ENCODE measurements at regions not wholly inside any gene's neighbourhood (a gene's known extent, or its start where the extent isn't known, plus 50 kb on each side); places are given as distances from the start of the nearest gene placed in this dataset.

GRCh38 chr1:62995173-62995572, 211.2 kb downstream of the ATG4C start:
- Mint-ChIP-seq H3K27me3 (peaks cover 87% of the 10 kb centered on the region), H3K4me1 (ENCODE audit: unreplicated experiment) (peaks cover 6% of the 10 kb centered on the region), H3K9me3 (no peaks in the 10 kb centered on the region), H3K27ac (no peak overlapping the region), H3K4me3 (no peak overlapping the region), H3K36me3 (no peaks in the 10 kb centered on the region)
- TF ChIP-seq CTCF (conservative IDR thresholded peaks at IDR 0.05) = no peak
- no peak for DNase-seq (ENCODE audit: extremely low spot score, unreplicated experiment)

- H3K4me1 Mint-ChIP-seq (ENCODE audit: unreplicated experiment) = peaks cover 12% of the 10 kb centered on the region
- H3K9me3 Mint-ChIP-seq = no peaks in the 10 kb centered on the region
- no peak for DNase-seq (ENCODE audit: extremely low spot score, unreplicated experiment)
- no peak overlapping the region for H3K4me3 Mint-ChIP-seq
- H3K27ac Mint-ChIP-seq = no peak overlapping the region
- peaks cover 90% of the 10 kb centered on the region for H3K27me3 Mint-ChIP-seq
- no peaks in the 10 kb centered on the region for H3K36me3 Mint-ChIP-seq
- TF ChIP-seq CTCF (conservative IDR thresholded peaks at IDR 0.05) = no peak
Observed at GRCh38 chr1:62997884-62998283, 214.0 kb downstream of the ATG4C start.

GRCh38 chr1:62998845-62999649, 215.1 kb downstream of the ATG4C start:
- H3K27me3 Mint-ChIP-seq = peaks cover 91% of the 10 kb centered on the region
- H3K27ac Mint-ChIP-seq = no peak overlapping the region
- no peak for TF ChIP-seq CTCF (conservative IDR thresholded peaks at IDR 0.05)
- no peak overlapping the region for H3K4me3 Mint-ChIP-seq
- no peaks in the 10 kb centered on the region for H3K9me3 Mint-ChIP-seq
- H3K4me1 Mint-ChIP-seq (ENCODE audit: unreplicated experiment) = peaks cover 12% of the 10 kb centered on the region
- DNase-seq (ENCODE audit: extremely low spot score, unreplicated experiment) = no peak
- H3K36me3 Mint-ChIP-seq = no peaks in the 10 kb centered on the region

- no peak overlapping the region for H3K4me3 Mint-ChIP-seq
- peaks cover 12% of the 10 kb centered on the region for H3K4me1 Mint-ChIP-seq (ENCODE audit: unreplicated experiment)
- H3K36me3 Mint-ChIP-seq = no peaks in the 10 kb centered on the region
- no peak overlapping the region for H3K27ac Mint-ChIP-seq
- H3K9me3 Mint-ChIP-seq = no peaks in the 10 kb centered on the region
- no peak for TF ChIP-seq CTCF (conservative IDR thresholded peaks at IDR 0.05)
- H3K27me3 Mint-ChIP-seq = peaks cover 93% of the 10 kb centered on the region
- no peak for DNase-seq (ENCODE audit: extremely low spot score, unreplicated experiment)
Observed at GRCh38 chr1:63000508-63000907, 216.6 kb downstream of the ATG4C start.

- Mint-ChIP-seq H3K27me3 (peaks cover 66% of the 10 kb centered on the region), H3K4me3 (no peak overlapping the region), H3K27ac (no peak overlapping the region), H3K36me3 (no peaks in the 10 kb centered on the region), H3K9me3 (no peaks in the 10 kb centered on the region), H3K4me1 (ENCODE audit: unreplicated experiment) (peaks cover 7% of the 10 kb centered on the region)
- peak; percentile 61 for TF ChIP-seq CTCF (conservative IDR thresholded peaks at IDR 0.05)
- DNase-seq (ENCODE audit: extremely low spot score, unreplicated experiment) = no peak
Observed at GRCh38 chr1:63004868-63005267, 220.9 kb downstream of the ATG4C start.

All from type B pancreatic cell (in vitro differentiated cells).